HEK293 (cell line): ENCODE measurements at regions not wholly inside any gene's neighbourhood (a gene's known extent, or its start where the extent isn't known, plus 50 kb on each side); places are given as distances from the start of the nearest gene placed in this dataset.

Experiments
- REPIN1 ChIP-seq: fragments of 450-650 bp; formaldehyde crosslinking; IDR thresholded peaks from 2 replicates; pipeline ENCODE4 v1.5.1; 2017; ENCODE audit warnings: missing biosample characterization, missing genetic modification characterization, low read depth
- TCF7L2 ChIP-seq: IDR thresholded peaks from 2 replicates; pipeline ENCODE4 v1.6.1; 2011; ENCODE audit warnings: low read depth, mild to moderate bottlenecking, inconsistent platforms, low read length, moderate library complexity, borderline replicate concordance
- ZIC2 ChIP-seq: fragments of 450-650 bp; formaldehyde crosslinking; IDR thresholded peaks from 2 replicates; pipeline ENCODE4 v1.5.1; 2016; ENCODE audit warnings: missing biosample characterization, missing genetic modification characterization
- ZNF221 ChIP-seq: fragments of 450-650 bp; formaldehyde crosslinking; IDR thresholded peaks from 2 replicates; pipeline ENCODE4 v1.5.1; 2017; ENCODE audit warnings: missing biosample characterization, missing genetic modification characterization, borderline replicate concordance
- ZNF24 ChIP-seq: fragments of 450-650 bp; formaldehyde crosslinking; IDR thresholded peaks from 2 replicates; pipeline ENCODE4 v1.5.1; 2016; ENCODE audit warnings: missing biosample characterization, missing genetic modification characterization
- ZNF76 ChIP-seq: fragments of 450-650 bp; formaldehyde crosslinking; IDR thresholded peaks from 2 replicates; pipeline ENCODE4; 2016; ENCODE audit warnings: low read depth, missing biosample characterization, missing genetic modification characterization, borderline replicate concordance
- ZNF837 ChIP-seq: fragments of 450-650 bp; formaldehyde crosslinking; IDR thresholded peaks from 2 replicates; pipeline ENCODE4 v1.5.1; 2016; ENCODE audit warnings: missing biosample characterization, missing genetic modification characterization
- TF ChIP-seq, protein P1 (sequence below): fragments of 450-650 bp; formaldehyde crosslinking; IDR thresholded peaks from 2 replicates; pipeline ENCODE4 v1.5.1; 2016; ENCODE audit warnings: missing biosample characterization, missing genetic modification characterization
- TF ChIP-seq, protein P2 (sequence below): IDR thresholded peaks from 2 replicates; pipeline ENCODE4 v1.6.1; 2011; ENCODE audit warnings: mild to moderate bottlenecking, low read depth, low read length, borderline replicate concordance

GRCh38 chr20:11591965-11592364 is 325.7 kb upstream of the BTBD3 start:
- TF ChIP-seq, protein P1, sequence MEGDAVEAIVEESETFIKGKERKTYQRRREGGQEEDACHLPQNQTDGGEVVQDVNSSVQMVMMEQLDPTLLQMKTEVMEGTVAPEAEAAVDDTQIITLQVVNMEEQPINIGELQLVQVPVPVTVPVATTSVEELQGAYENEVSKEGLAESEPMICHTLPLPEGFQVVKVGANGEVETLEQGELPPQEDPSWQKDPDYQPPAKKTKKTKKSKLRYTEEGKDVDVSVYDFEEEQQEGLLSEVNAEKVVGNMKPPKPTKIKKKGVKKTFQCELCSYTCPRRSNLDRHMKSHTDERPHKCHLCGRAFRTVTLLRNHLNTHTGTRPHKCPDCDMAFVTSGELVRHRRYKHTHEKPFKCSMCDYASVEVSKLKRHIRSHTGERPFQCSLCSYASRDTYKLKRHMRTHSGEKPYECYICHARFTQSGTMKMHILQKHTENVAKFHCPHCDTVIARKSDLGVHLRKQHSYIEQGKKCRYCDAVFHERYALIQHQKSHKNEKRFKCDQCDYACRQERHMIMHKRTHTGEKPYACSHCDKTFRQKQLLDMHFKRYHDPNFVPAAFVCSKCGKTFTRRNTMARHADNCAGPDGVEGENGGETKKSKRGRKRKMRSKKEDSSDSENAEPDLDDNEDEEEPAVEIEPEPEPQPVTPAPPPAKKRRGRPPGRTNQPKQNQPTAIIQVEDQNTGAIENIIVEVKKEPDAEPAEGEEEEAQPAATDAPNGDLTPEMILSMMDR (tag by site-specific recombination): no peak
- TF ChIP-seq ZNF221 (tag by site-specific recombination) (no peak), REPIN1 (tag by site-specific recombination) (no peak), ZNF76 (tag by site-specific recombination) (no peak), ZNF837 (tag by site-specific recombination) (no peak), TCF7L2 (no peak), ZIC2 (tag by site-specific recombination) (no peak), ZNF24 (tag by site-specific recombination) (no peak)
- TF ChIP-seq, protein P2, sequence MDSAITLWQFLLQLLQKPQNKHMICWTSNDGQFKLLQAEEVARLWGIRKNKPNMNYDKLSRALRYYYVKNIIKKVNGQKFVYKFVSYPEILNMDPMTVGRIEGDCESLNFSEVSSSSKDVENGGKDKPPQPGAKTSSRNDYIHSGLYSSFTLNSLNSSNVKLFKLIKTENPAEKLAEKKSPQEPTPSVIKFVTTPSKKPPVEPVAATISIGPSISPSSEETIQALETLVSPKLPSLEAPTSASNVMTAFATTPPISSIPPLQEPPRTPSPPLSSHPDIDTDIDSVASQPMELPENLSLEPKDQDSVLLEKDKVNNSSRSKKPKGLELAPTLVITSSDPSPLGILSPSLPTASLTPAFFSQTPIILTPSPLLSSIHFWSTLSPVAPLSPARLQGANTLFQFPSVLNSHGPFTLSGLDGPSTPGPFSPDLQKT: no peak
